ENCODE measurements at regions not wholly inside any gene's neighbourhood (a gene's known extent, or its start where the extent isn't known, plus 50 kb on each side); places are given as distances from the start of the nearest gene placed in this dataset.

- TF ChIP-seq CTCF (IDR thresholded peaks at IDR 0.05; ENCODE audit: low read depth, low read length, missing input control) = no peak
- TF ChIP-seq ZBTB33 (IDR thresholded peaks at IDR 0.05) = no peak
- TF ChIP-seq ATF3 (IDR thresholded peaks at IDR 0.05) = no peak
These were observed 102.1 kb upstream of the SHH start for GRCh38 chr7:155914341-155914740.
